ENCODE measurements at regions not wholly inside any gene's neighbourhood (a gene's known extent, or its start where the extent isn't known, plus 50 kb on each side); places are given as distances from the start of the nearest gene placed in this dataset.

- intact Hi-C loops (cut with DNase I): no loop called here
- WGBS, 2 donors: 84 to 91% methylated on average over 2 of the region's 2 CpGs
- H3K27ac ChIP-seq: no peak overlapping the region
- H3K9me3 ChIP-seq: no peaks in the 10 kb centered on the region
- H3K27me3 ChIP-seq: no peaks in the 10 kb centered on the region
- no peak for DNase-seq
- no peak for TF ChIP-seq POLR2AphosphoS5 (IDR thresholded peaks at IDR 0.05)
- TF ChIP-seq EP300 (IDR thresholded peaks at IDR 0.05): no peak
- TF ChIP-seq CTCF (IDR thresholded peaks at IDR 0.05): no peak
- no peak for TF ChIP-seq POLR2A (IDR thresholded peaks at IDR 0.05)
- no peak overlapping the region for H3K4me3 ChIP-seq
- no peaks in the 10 kb centered on the region for H3K36me3 ChIP-seq
- H3K4me1 ChIP-seq: no peaks in the 10 kb centered on the region
Observed at GRCh38 chr17:54848368-54848987, 52.2 kb upstream of the TOM1L1 start.

- intact Hi-C loops (cut with DNase I): no loop called here
- H3K36me3 ChIP-seq: no peaks in the 10 kb centered on the region
- H3K27me3 ChIP-seq: no peaks in the 10 kb centered on the region
- no peaks in the 10 kb centered on the region for H3K4me1 ChIP-seq
- H3K9me3 ChIP-seq: no peaks in the 10 kb centered on the region
- H3K4me3 ChIP-seq: no peak overlapping the region
- DNase-seq: no peak
- TF ChIP-seq CTCF (IDR thresholded peaks at IDR 0.05) (no peak), POLR2AphosphoS5 (IDR thresholded peaks at IDR 0.05) (no peak), POLR2A (IDR thresholded peaks at IDR 0.05) (no peak), EP300 (IDR thresholded peaks at IDR 0.05) (no peak)
- 59 to 81% methylated on average over 6 of the region's 6 CpGs for WGBS, 2 donors
- H3K27ac ChIP-seq: no peak overlapping the region
Observed at GRCh38 chr17:54849660-54850059, 51.0 kb upstream of the TOM1L1 start.
